ENCODE measurements at regions not wholly inside any gene's neighbourhood (a gene's known extent, or its start where the extent isn't known, plus 50 kb on each side); places are given as distances from the start of the nearest gene placed in this dataset.
"Not testable (repeated sequence)": the region's sequence is repeated elsewhere in the genome, so short reads cannot be mapped to it uniquely, and the experiment has no call there.

DNA sequence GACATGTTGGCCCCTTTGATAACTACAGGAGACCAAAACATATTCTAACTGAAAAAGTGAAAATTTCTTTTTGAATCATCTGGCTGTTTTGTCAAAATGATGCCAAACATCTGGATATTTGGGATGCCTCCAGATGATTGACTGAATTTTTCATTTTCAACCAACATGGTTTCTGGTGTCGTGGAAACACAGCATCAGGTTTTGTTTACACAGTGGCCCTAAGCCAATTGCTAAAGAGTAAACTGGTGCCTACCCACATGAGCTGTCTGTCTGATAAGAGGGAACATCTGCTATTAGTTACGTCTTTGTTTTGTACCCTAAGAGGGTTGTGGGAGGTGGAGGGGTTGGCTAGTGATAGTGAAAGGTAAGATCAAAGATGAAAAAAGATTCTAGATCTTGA is 204.8 kb downstream of the KCNK2 start:
- no peak for DNase-seq (ENCODE audit: low spot score)
- in situ Hi-C loops (cut with HindIII; ENCODE audit: low sequenced_read_pairs) = no loop called here

GRCh38 chr1:215290018-215290417 is 207.5 kb downstream of the KCNK2 start:
- DNase-seq (ENCODE audit: low spot score) = no peak
- in situ Hi-C loops (cut with HindIII; ENCODE audit: low sequenced_read_pairs) = no loop called here

GRCh38 chr1:215292932-215293331 is 210.4 kb downstream of the KCNK2 start:
- in situ Hi-C loops (cut with HindIII; ENCODE audit: low sequenced_read_pairs) = no loop called here
- DNase-seq (ENCODE audit: low spot score) = no peak

- in situ Hi-C loops (cut with HindIII; ENCODE audit: low sequenced_read_pairs) = no loop called here
- no peak for DNase-seq (ENCODE audit: low spot score)
These were observed 223.9 kb downstream of the KCNK2 start for GRCh38 chr1:215306426-215306825.

DNA sequence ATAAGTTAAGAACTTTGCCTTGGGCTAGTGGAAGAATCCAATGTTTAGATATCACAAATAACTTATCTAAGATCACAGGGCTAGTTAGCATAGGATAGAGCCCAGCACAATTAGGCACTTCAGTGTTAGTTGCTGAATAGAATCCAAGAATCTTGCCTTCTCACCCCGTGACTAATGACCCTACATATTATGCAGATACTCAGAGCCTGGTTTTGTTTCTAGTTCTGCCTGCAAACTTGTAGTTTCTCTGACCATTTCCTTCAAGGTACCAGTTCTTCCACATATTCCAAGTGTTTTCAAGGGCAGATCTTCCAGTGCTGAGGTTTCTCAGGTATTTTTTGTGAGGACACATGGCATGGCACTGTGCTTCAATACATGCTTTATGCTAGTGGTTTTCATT is 239.3 kb downstream of the KCNK2 start:
- no peak for DNase-seq (ENCODE audit: low spot score)
- in situ Hi-C loops (cut with HindIII; ENCODE audit: low sequenced_read_pairs) = no loop called here

GRCh38 chr1:215323992-215324391 is 241.5 kb downstream of the KCNK2 start:
- DNase-seq (ENCODE audit: low spot score); in situ Hi-C loops (cut with HindIII; ENCODE audit: low sequenced_read_pairs): not testable (repeated sequence)

DNA sequence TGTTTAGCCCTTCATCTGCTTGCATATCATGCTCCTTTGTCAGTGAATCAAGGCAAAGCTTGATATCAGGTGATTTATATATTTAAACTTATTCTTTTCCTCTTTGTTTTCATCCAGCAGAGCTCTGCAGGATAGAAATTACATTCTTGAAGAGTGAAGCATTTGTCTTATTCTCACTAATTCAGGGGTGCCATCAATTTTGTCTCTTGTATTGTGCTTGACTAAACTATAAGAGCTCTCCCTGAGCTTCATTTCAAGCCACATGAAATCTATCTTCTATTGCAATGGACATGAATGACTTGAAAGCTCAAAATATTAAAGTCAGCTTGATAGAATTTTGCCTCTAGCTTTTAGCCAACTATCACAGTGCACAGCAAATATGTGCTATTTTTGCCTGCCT is 236.7 kb upstream of the KCTD3 start:
- DNase-seq (ENCODE audit: low spot score) = no peak
- in situ Hi-C loops (cut with HindIII; ENCODE audit: low sequenced_read_pairs) = no loop called here

DNA sequence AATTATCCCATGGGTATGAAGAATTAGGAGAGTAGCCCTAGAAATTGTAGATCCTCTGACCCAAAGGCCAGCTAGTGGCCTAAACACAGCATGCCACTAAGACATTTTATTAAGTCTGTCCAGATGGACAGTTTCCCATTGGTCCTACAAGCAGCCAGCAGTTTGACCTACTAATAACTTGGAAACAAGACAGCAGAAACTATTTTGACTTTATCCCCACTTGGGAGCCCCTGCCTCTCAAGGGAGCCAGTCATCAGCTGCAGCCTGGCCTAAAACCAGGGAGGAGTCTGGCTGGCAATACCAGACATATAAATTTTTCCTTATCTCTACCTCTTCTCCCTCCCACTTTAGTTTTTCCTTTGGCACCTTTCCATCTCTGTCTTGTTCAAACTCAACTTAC is 222.6 kb upstream of the KCTD3 start:
- in situ Hi-C loops (cut with HindIII; ENCODE audit: low sequenced_read_pairs) = no loop called here
- no peak for DNase-seq (ENCODE audit: low spot score)

GRCh38 chr1:215345208-215345607 is 221.9 kb upstream of the KCTD3 start:
- in situ Hi-C loops (cut with HindIII; ENCODE audit: low sequenced_read_pairs) = no loop called here
- DNase-seq (ENCODE audit: low spot score) = no peak

- no peak for DNase-seq (ENCODE audit: low spot score)
- in situ Hi-C loops (cut with HindIII; ENCODE audit: low sequenced_read_pairs) = no loop called here
These were observed 221.3 kb upstream of the KCTD3 start for GRCh38 chr1:215345766-215346165.

- no peak for DNase-seq (ENCODE audit: low spot score)
- in situ Hi-C loops (cut with HindIII; ENCODE audit: low sequenced_read_pairs) = no loop called here
These were observed 209.2 kb upstream of the KCTD3 start for GRCh38 chr1:215357901-215358300.

DNA sequence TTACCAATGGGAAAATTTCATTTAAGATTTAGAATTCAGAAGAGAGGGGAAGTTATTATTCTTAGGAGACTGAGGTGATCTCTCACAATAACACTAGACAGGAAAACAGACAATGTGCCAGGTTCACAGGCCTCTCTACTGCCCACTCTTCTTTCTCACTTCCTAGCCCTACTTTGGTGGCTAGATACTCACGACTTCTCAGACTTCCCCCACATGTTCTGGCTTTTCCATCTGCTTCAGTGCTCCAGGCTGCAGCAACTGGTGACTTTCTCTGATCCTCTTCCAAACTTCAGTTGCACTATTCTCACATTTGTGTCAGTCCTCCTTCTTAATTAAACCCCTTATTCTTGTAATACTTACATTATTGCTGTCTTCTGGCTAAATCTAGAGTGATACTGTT is 208.7 kb upstream of the KCTD3 start:
- in situ Hi-C loops (cut with HindIII; ENCODE audit: low sequenced_read_pairs) = no loop called here
- no peak for DNase-seq (ENCODE audit: low spot score)

DNA sequence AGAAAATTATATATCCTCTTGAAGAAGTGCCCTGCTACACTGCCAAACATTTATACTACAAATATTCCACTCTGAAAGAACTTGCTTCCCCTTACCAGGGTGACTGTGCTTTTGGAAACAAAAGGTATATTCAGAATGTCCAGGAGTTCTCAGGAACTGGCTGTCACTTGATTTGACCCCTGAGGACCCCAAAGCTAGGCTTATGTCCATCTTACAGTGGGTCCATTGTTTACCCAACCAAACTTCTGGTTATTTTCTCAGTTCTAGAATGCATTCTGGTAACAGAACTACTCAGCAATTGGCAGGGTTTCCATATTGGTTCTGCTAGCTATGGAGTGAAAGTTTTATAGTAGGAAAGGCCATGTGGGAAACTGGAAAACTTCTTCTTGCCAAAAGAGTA is 207.1 kb upstream of the KCTD3 start:
- in situ Hi-C loops (cut with HindIII; ENCODE audit: low sequenced_read_pairs) = no loop called here
- no peak for DNase-seq (ENCODE audit: low spot score)

DNA sequence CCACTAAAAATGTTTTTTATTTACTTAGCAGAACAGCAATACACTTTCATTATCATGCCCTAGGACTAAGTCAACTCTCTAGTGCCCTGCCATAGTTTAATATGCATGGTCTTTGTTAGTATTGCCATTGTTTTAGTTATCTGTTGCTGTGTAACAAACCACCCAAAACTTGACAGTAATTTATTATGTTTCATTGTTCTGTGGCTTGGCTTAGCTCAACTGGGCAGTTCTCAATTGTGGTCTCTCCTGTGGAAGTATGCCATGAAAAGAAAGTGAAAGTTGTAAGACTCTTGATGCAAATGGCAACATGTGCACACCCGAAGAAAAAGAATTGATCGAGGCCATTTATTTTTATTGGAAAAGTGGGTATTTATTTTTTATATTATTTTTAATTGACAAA is 206.3 kb upstream of the KCTD3 start:
- in situ Hi-C loops (cut with HindIII; ENCODE audit: low sequenced_read_pairs) = no loop called here
- no peak for DNase-seq (ENCODE audit: low spot score)

DNA sequence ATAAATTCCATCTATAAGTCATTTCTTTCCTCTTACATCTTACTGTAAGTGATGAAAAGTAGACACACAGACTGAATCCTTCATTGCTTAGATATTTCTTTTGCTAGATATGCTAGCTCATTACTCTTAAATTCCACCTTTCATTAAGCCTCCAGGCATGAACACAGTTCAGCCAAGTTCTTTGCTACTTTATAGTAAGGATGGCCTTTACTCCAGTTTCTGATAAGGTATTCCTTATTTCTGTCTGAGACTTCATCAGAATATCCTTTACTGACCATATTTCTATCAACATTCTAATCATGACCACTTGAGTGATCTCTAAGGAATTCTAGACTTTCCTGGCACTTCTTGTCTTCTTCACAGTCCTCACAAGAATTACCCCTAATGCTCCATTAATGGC is 191.7 kb upstream of the KCTD3 start:
- in situ Hi-C loops (cut with HindIII; ENCODE audit: low sequenced_read_pairs) = no loop called here
- DNase-seq (ENCODE audit: low spot score) = no peak

- no peak for DNase-seq (ENCODE audit: low spot score)
- in situ Hi-C loops (cut with HindIII; ENCODE audit: low sequenced_read_pairs) = no loop called here
These were observed 190.4 kb upstream of the KCTD3 start for GRCh38 chr1:215376544-215377264.

DNA sequence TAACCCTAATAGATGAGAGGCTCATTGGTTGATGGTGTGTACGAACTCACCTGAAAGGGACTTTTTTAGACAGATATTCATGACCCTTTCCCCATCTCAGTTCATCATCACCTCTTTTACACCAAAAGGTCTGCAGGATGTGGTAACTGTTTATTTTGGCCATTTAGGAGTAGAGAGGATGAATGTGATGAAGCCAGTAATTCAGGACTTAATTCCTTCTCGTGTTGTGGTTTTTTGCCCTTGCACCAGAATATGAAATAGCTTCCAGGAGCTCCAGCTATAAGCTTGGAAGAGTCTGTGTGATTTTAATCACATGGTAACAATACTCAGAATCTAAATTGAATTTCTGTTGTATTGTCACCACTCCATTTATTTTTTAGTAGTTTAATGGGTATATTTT is 189.4 kb upstream of the KCTD3 start:
- no peak for DNase-seq (ENCODE audit: low spot score)
- in situ Hi-C loops (cut with HindIII; ENCODE audit: low sequenced_read_pairs) = no loop called here

DNA sequence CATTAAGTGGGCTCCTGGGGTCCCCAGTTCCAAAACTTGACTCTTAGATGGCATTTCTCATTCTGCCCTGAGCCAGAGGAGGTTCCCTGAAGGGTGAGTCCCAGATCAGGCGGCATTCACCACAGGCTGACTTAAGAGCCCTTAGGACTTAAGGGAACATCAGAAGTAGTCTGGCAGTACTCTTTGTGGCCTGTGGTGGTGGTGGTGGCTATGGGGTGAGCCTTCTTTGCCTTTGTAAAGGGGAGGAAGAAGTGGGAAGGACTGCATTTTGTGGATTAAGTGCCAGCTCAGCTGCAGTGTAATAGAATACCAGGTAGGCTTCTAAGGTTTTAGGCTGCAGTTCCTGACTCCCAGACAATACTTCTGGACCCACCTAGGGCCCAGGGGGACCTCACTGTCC is 186.5 kb upstream of the KCTD3 start:
- in situ Hi-C loops (cut with HindIII; ENCODE audit: low sequenced_read_pairs) = no loop called here
- no peak for DNase-seq (ENCODE audit: low spot score)

DNA sequence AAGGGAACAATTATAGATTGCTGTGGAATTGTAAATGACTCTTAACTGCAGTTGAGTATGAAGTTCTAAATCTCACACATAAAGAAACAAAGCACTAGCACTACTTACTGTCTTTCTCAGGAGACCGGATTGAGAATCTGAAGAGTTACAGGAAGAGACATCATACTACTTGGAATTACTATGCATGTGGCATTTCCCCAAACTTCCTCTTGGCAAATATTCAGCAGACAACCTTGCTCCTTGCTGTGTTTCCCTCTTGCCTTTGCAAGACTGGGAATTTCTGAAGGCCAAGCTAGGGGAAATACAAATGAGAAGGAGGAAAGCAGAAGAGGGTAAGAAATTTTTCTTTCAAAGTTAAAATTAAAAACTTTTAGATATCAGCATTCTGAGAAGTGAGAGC is 173.6 kb upstream of the KCTD3 start:
- in situ Hi-C loops (cut with HindIII; ENCODE audit: low sequenced_read_pairs) = no loop called here
- DNase-seq (ENCODE audit: low spot score) = no peak

GRCh38 chr1:215394084-215394991 is 172.8 kb upstream of the KCTD3 start:
- DNase-seq (ENCODE audit: low spot score) = no peak
- in situ Hi-C loops (cut with HindIII; ENCODE audit: low sequenced_read_pairs) = no loop called here

- no peak for DNase-seq (ENCODE audit: low spot score)
- in situ Hi-C loops (cut with HindIII; ENCODE audit: low sequenced_read_pairs) = no loop called here
These were observed 170.0 kb upstream of the KCTD3 start for GRCh38 chr1:215397106-215397505.

All from G401 (cell line).